ENCODE measurements at regions not wholly inside any gene's neighbourhood (a gene's known extent, or its start where the extent isn't known, plus 50 kb on each side); places are given as distances from the start of the nearest gene placed in this dataset.

- H3K9ac ChIP-seq (ENCODE audit: low read length) = no peak overlapping the region
- H3K4me1 ChIP-seq (ENCODE audit: low read length) = no peaks in the 10 kb centered on the region
- H3K9me2 ChIP-seq (replicated peaks; ENCODE audit: insufficient read depth, low read length) = no peaks in the 10 kb centered on the region
- H2AFZ ChIP-seq (ENCODE audit: low read length) = no peak overlapping the region
- H3K4me3 ChIP-seq (ENCODE audit: low read length) = no peak overlapping the region
- H4K20me1 ChIP-seq (ENCODE audit: insufficient read depth, low read depth, low read length) = no peaks in the 10 kb centered on the region
- H3K4me2 ChIP-seq (ENCODE audit: low read depth, low read length, poor library complexity, severe bottlenecking) = no peak overlapping the region
- no peak overlapping the region for H3K27ac ChIP-seq (ENCODE audit: low read length)
- no peaks in the 10 kb centered on the region for H3K36me3 ChIP-seq (ENCODE audit: insufficient read depth, low read length)
- no peaks in the 10 kb centered on the region for H3K27me3 ChIP-seq (ENCODE audit: low read length)
- no peak for DNase-seq
- H3K79me2 ChIP-seq (ENCODE audit: low read length) = no peaks in the 10 kb centered on the region
- peaks cover 17% of the 10 kb centered on the region; the same call in 1 of the 2 replicates for H3K9me3 ChIP-seq (ENCODE audit: low read length)
These were observed 1399.1 kb upstream of the PIK3C3 start for GRCh38 chr18:40555914-40556313.

- H3K4me2 ChIP-seq (ENCODE audit: low read depth, low read length, poor library complexity, severe bottlenecking) = no peak overlapping the region
- H3K4me1 ChIP-seq (ENCODE audit: low read length) = no peaks in the 10 kb centered on the region
- no peaks in the 10 kb centered on the region for H3K9me2 ChIP-seq (replicated peaks; ENCODE audit: insufficient read depth, low read length)
- H3K9ac ChIP-seq (ENCODE audit: low read length) = no peak overlapping the region
- no peak overlapping the region for H3K4me3 ChIP-seq (ENCODE audit: low read length)
- no peaks in the 10 kb centered on the region for H3K79me2 ChIP-seq (ENCODE audit: low read length)
- H3K9me3 ChIP-seq (ENCODE audit: low read length) = peaks cover 17% of the 10 kb centered on the region; the same call in 1 of the 2 replicates
- H3K36me3 ChIP-seq (ENCODE audit: insufficient read depth, low read length) = no peaks in the 10 kb centered on the region
- no peaks in the 10 kb centered on the region for H3K27me3 ChIP-seq (ENCODE audit: low read length)
- H2AFZ ChIP-seq (ENCODE audit: low read length) = no peak overlapping the region
- no peak for DNase-seq
- no peaks in the 10 kb centered on the region for H4K20me1 ChIP-seq (ENCODE audit: insufficient read depth, low read depth, low read length)
- no peak overlapping the region for H3K27ac ChIP-seq (ENCODE audit: low read length)
These were observed 1402.0 kb upstream of the PIK3C3 start for GRCh38 chr18:40553029-40553428.

GRCh38 chr18:40546875-40547274, 1408.2 kb upstream of the PIK3C3 start:
- Histone ChIP-seq H3K9me2 (replicated peaks; ENCODE audit: insufficient read depth, low read length) (no peaks in the 10 kb centered on the region), H3K27me3 (ENCODE audit: low read length) (no peaks in the 10 kb centered on the region)

GRCh38 chr18:40534723-40535122, 1420.3 kb upstream of the PIK3C3 start:
- H3K9me2 ChIP-seq (replicated peaks; ENCODE audit: insufficient read depth, low read length) = no peaks in the 10 kb centered on the region
- H3K27me3 ChIP-seq (ENCODE audit: low read length) = no peaks in the 10 kb centered on the region
- no peak for DNase-seq
- no peak overlapping the region for H3K9ac ChIP-seq (ENCODE audit: low read length)
- no peaks in the 10 kb centered on the region for H3K4me1 ChIP-seq (ENCODE audit: low read length)
- no peak overlapping the region for H3K4me2 ChIP-seq (ENCODE audit: low read depth, low read length, poor library complexity, severe bottlenecking)
- H4K20me1 ChIP-seq (ENCODE audit: insufficient read depth, low read depth, low read length) = no peaks in the 10 kb centered on the region
- H3K36me3 ChIP-seq (ENCODE audit: insufficient read depth, low read length) = no peaks in the 10 kb centered on the region
- H3K27ac ChIP-seq (ENCODE audit: low read length) = no peak overlapping the region
- peaks cover 2% of the 10 kb centered on the region; the same call in 1 of the 2 replicates for H3K9me3 ChIP-seq (ENCODE audit: low read length)
- H3K4me3 ChIP-seq (ENCODE audit: low read length) = no peak overlapping the region
- H2AFZ ChIP-seq (ENCODE audit: low read length) = no peak overlapping the region
- no peaks in the 10 kb centered on the region for H3K79me2 ChIP-seq (ENCODE audit: low read length)

More at GRCh38 chr18:40546875-40547274, 1408.2 kb upstream of the PIK3C3 start:
- Histone ChIP-seq H3K4me3 (ENCODE audit: low read length) (no peak overlapping the region), H3K4me1 (ENCODE audit: low read length) (no peaks in the 10 kb centered on the region), H3K36me3 (ENCODE audit: insufficient read depth, low read length) (no peaks in the 10 kb centered on the region), H3K4me2 (ENCODE audit: low read depth, low read length, poor library complexity, severe bottlenecking) (no peak overlapping the region), H3K27ac (ENCODE audit: low read length) (no peak overlapping the region), H4K20me1 (ENCODE audit: insufficient read depth, low read depth, low read length) (no peaks in the 10 kb centered on the region), H3K9me3 (ENCODE audit: low read length) (peaks cover 5% of the 10 kb centered on the region; the same call in 1 of the 2 replicates), H2AFZ (ENCODE audit: low read length) (no peak overlapping the region), H3K9ac (ENCODE audit: low read length) (no peak overlapping the region), H3K79me2 (ENCODE audit: low read length) (no peaks in the 10 kb centered on the region)
- DNase-seq = no peak

- Histone ChIP-seq H3K9me3 (ENCODE audit: low read length) (peaks cover 4% of the 10 kb centered on the region; the same call in 1 of the 2 replicates), H3K4me1 (ENCODE audit: low read length) (no peaks in the 10 kb centered on the region), H3K27me3 (ENCODE audit: low read length) (no peaks in the 10 kb centered on the region), H3K9me2 (replicated peaks; ENCODE audit: insufficient read depth, low read length) (no peaks in the 10 kb centered on the region), H3K36me3 (ENCODE audit: insufficient read depth, low read length) (no peaks in the 10 kb centered on the region), H3K79me2 (ENCODE audit: low read length) (no peaks in the 10 kb centered on the region), H3K4me2 (ENCODE audit: low read depth, low read length, poor library complexity, severe bottlenecking) (no peak overlapping the region), H3K27ac (ENCODE audit: low read length) (no peak overlapping the region), H4K20me1 (ENCODE audit: insufficient read depth, low read depth, low read length) (no peaks in the 10 kb centered on the region), H2AFZ (ENCODE audit: low read length) (no peak overlapping the region), H3K9ac (ENCODE audit: low read length) (no peak overlapping the region), H3K4me3 (ENCODE audit: low read length) (no peak overlapping the region)
- DNase-seq = no peak
These were observed 1423.0 kb upstream of the PIK3C3 start for GRCh38 chr18:40532046-40532445.

- peaks cover 2% of the 10 kb centered on the region; the same call in 1 of the 2 replicates for H3K9me3 ChIP-seq (ENCODE audit: low read length)
- no peak for DNase-seq
- no peak overlapping the region for H3K4me3 ChIP-seq (ENCODE audit: low read length)
- no peaks in the 10 kb centered on the region for H3K4me1 ChIP-seq (ENCODE audit: low read length)
- H3K27ac ChIP-seq (ENCODE audit: low read length) = no peak overlapping the region
- H4K20me1 ChIP-seq (ENCODE audit: insufficient read depth, low read depth, low read length) = no peaks in the 10 kb centered on the region
- no peaks in the 10 kb centered on the region for H3K27me3 ChIP-seq (ENCODE audit: low read length)
- no peak overlapping the region for H2AFZ ChIP-seq (ENCODE audit: low read length)
- H3K9me2 ChIP-seq (replicated peaks; ENCODE audit: insufficient read depth, low read length) = no peaks in the 10 kb centered on the region
- no peaks in the 10 kb centered on the region for H3K36me3 ChIP-seq (ENCODE audit: insufficient read depth, low read length)
- H3K9ac ChIP-seq (ENCODE audit: low read length) = no peak overlapping the region
- H3K4me2 ChIP-seq (ENCODE audit: low read depth, low read length, poor library complexity, severe bottlenecking) = no peak overlapping the region
- H3K79me2 ChIP-seq (ENCODE audit: low read length) = no peaks in the 10 kb centered on the region
These were observed 1424.0 kb upstream of the PIK3C3 start for GRCh38 chr18:40531051-40531450.

GRCh38 chr18:40529478-40529877, 1425.6 kb upstream of the PIK3C3 start:
- Histone ChIP-seq H3K9me2 (replicated peaks; ENCODE audit: insufficient read depth, low read length) (no peaks in the 10 kb centered on the region), H3K4me2 (ENCODE audit: low read depth, low read length, poor library complexity, severe bottlenecking) (no peak overlapping the region), H3K79me2 (ENCODE audit: low read length) (no peaks in the 10 kb centered on the region), H3K9ac (ENCODE audit: low read length) (no peak overlapping the region), H3K36me3 (ENCODE audit: insufficient read depth, low read length) (no peaks in the 10 kb centered on the region), H3K4me3 (ENCODE audit: low read length) (no peak overlapping the region), H3K27ac (ENCODE audit: low read length) (no peak overlapping the region), H3K9me3 (ENCODE audit: low read length) (peaks cover 4% of the 10 kb centered on the region; the same call in 1 of the 2 replicates), H2AFZ (ENCODE audit: low read length) (no peak overlapping the region), H3K4me1 (ENCODE audit: low read length) (no peaks in the 10 kb centered on the region), H4K20me1 (ENCODE audit: insufficient read depth, low read depth, low read length) (no peaks in the 10 kb centered on the region), H3K27me3 (ENCODE audit: low read length) (no peaks in the 10 kb centered on the region)
- no peak for DNase-seq

- no peak overlapping the region for H3K4me3 ChIP-seq (ENCODE audit: low read length)
- H3K9ac ChIP-seq (ENCODE audit: low read length) = no peak overlapping the region
- no peaks in the 10 kb centered on the region for H3K4me1 ChIP-seq (ENCODE audit: low read length)
- H2AFZ ChIP-seq (ENCODE audit: low read length) = no peak overlapping the region
- no peak overlapping the region for H3K27ac ChIP-seq (ENCODE audit: low read length)
- no peaks in the 10 kb centered on the region for H3K27me3 ChIP-seq (ENCODE audit: low read length)
- H3K4me2 ChIP-seq (ENCODE audit: low read depth, low read length, poor library complexity, severe bottlenecking) = no peak overlapping the region
- H3K9me2 ChIP-seq (replicated peaks; ENCODE audit: insufficient read depth, low read length) = no peaks in the 10 kb centered on the region
- peaks cover 29% of the 10 kb centered on the region for H3K9me3 ChIP-seq (ENCODE audit: low read length)
- H3K79me2 ChIP-seq (ENCODE audit: low read length) = no peaks in the 10 kb centered on the region
- H3K36me3 ChIP-seq (ENCODE audit: insufficient read depth, low read length) = no peaks in the 10 kb centered on the region
- no peaks in the 10 kb centered on the region for H4K20me1 ChIP-seq (ENCODE audit: insufficient read depth, low read depth, low read length)
- DNase-seq = no peak
These were observed 1430.2 kb upstream of the PIK3C3 start for GRCh38 chr18:40524881-40525280.

GRCh38 chr18:40523287-40523686, 1431.7 kb upstream of the PIK3C3 start:
- Histone ChIP-seq H3K79me2 (ENCODE audit: low read length) (no peaks in the 10 kb centered on the region), H3K9ac (ENCODE audit: low read length) (no peak overlapping the region), H3K27ac (ENCODE audit: low read length) (no peak overlapping the region), H3K27me3 (ENCODE audit: low read length) (no peaks in the 10 kb centered on the region), H3K4me3 (ENCODE audit: low read length) (no peak overlapping the region; the same call in 1 of the 2 replicates), H3K36me3 (ENCODE audit: insufficient read depth, low read length) (no peaks in the 10 kb centered on the region), H3K4me1 (ENCODE audit: low read length) (no peaks in the 10 kb centered on the region), H2AFZ (ENCODE audit: low read length) (no peak overlapping the region), H3K9me2 (replicated peaks; ENCODE audit: insufficient read depth, low read length) (no peaks in the 10 kb centered on the region), H4K20me1 (ENCODE audit: insufficient read depth, low read depth, low read length) (no peaks in the 10 kb centered on the region), H3K9me3 (ENCODE audit: low read length) (peaks cover 27% of the 10 kb centered on the region), H3K4me2 (ENCODE audit: low read depth, low read length, poor library complexity, severe bottlenecking) (no peak overlapping the region)
- no peak for DNase-seq

Data from Karpas-422 (cell line).